Epidermal melanocyte (primary cell): ENCODE measurements at regions not wholly inside any gene's neighbourhood (a gene's known extent, or its start where the extent isn't known, plus 50 kb on each side); places are given as distances from the start of the nearest gene placed in this dataset.
"Not testable (repeated sequence)": the region's sequence is repeated elsewhere in the genome, so short reads cannot be mapped to it uniquely, and the experiment has no call there.

ENCODE experiments used
- DNase-seq: peaks from one replicate; pipeline ENCODE4 v3.0.0; 2011; ENCODE audit warnings: low spot score; ENCODE audit not compliant: insufficient read length

- DNase-seq = no peak
Measured at GRCh38 chr4:159925770-159926169, 822.9 kb downstream of the RAPGEF2 start.

DNA sequence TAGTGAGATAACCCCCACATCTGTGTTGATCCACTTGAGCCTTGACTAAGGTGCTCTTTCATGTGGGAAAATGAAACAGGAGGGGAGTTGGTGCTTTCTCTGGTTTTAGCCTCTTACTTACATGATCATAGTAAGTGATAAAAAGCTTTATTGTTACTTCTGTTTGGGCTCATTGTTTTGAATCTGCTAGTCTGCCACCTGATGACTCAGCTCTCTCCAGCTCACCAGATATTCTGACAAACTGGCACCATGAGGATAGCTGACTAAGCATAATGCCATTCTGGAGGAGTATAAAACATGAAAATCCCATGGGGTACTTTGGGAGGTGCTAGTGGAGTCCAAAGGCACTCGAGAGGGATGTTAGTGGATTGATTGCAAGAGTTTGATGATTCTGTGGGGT lies 824.0 kb downstream of the RAPGEF2 start:
- DNase-seq = no peak

DNA sequence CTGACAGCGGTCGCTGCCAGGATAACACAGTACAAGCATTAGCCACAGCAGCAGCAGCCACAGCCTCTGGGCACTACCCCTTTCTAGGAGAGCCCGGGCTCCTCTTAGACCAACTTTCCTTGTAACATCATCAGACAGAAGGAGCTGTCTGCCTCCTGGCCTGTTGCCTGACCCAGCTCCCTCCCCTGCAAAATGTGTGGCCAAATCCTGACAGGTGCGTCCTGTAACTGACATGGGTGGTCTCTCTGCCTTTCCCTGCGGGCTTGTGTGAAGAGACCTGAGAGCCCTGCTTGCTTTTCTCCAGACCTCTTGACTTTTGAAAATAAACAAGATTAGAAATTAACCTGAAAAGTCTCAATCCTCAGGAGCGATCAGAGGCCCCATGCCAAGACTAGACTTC lies 824.9 kb downstream of the RAPGEF2 start:
- no peak for DNase-seq

DNA sequence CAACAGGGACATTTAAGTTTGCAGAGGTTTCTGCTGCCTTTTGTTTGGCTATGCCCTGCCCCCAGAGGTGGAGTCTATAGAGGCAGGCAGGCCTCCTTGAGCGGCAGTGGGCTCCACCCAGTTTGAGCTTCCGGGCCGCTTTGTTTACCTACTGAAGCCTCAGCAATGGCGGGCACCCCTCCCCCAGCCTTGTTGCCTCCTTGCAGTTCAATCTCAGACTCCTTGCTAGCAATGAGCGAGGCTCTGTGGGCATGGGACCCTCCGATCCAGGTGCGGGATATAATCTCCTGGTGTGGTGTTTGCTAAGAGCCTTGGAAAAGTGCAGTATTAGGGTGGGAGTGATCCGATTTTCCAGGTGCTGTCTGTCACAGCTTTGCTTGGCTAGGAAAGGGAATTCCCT lies 831.7 kb downstream of the RAPGEF2 start:
- not testable (repeated sequence) for DNase-seq

DNA sequence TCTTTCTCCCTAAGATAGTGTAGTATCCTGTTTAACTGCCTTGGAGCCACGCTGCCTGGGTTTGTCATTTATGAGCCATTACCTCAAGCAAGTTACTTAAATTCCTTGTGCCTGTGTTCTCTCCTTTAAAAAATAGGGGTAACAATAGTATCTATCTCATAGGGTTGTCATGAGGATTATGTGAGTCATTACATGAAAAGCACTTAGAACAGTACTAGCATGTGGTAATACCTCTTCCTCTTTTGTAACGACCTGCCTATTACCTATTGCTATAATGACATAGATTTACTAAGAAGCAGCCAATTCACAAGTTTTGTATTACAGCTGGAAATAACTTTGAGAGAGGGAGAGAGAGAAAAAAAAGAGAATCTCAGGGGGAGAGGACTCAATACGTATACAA lies 834.7 kb downstream of the RAPGEF2 start:
- DNase-seq = no peak

- DNase-seq = not testable (repeated sequence)
Measured at GRCh38 chr4:159939681-159940080, 836.8 kb downstream of the RAPGEF2 start.

- no peak for DNase-seq
Measured at GRCh38 chr4:159941076-159941475, 838.2 kb downstream of the RAPGEF2 start.

GRCh38 chr4:159944477-159944876 lies 841.6 kb downstream of the RAPGEF2 start:
- no peak for DNase-seq

GRCh38 chr4:159946983-159947615 lies 844.2 kb downstream of the RAPGEF2 start:
- DNase-seq = peak; percentile 33

DNA sequence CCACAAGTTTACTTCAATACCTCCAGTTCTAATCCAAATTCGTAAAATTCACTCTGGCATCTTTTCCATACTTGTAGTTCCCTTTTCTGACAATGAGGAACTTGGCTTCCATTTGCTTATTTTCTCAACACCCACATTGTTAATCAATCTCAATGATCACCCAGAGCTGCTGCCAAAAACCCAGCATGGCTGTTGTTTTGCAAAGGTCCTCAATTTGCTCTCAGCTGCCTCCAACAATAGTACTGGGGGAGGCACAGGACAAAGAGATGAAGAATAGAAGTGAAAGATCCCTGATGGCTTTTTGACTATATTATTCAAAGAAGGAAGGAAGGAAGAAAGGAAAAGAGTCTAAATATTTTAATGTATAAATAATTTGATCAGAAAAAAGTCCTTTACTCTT lies 847.8 kb downstream of the RAPGEF2 start:
- DNase-seq = no peak

- DNase-seq = no peak
Measured at GRCh38 chr4:159966746-159967145, 863.9 kb downstream of the RAPGEF2 start.

DNA sequence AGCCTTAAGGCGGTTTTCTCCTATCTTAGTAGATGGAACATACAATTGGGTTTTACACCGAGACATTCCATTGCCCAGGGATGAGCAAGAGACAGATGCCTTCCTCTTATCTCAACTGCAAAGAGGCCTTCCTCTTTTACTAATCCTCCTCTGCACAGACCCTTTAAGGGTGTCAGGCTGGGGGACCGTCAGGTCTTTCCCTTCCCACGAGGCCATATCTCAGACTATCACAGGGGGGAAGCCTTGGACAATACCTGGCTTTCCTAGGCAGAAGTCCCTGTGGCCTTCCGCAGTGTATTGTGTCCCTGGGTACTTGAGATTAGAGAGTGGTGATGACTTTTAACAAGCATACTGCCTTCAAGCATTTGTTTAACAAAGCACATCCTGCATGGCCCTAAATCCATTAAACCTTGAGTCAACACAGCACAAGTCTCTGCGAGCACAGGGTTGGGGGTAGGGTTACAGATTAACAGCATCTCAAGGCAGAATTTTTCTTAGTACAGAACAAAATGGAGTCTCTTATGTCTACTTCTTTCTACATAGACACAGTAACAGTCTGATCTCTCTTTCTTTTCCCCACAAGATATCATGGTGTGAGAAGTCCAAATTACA lies 874.1 kb downstream of the RAPGEF2 start:
- not testable (repeated sequence) for DNase-seq

GRCh38 chr4:159977907-159978617 lies 875.2 kb downstream of the RAPGEF2 start:
- DNase-seq = no peak

DNA sequence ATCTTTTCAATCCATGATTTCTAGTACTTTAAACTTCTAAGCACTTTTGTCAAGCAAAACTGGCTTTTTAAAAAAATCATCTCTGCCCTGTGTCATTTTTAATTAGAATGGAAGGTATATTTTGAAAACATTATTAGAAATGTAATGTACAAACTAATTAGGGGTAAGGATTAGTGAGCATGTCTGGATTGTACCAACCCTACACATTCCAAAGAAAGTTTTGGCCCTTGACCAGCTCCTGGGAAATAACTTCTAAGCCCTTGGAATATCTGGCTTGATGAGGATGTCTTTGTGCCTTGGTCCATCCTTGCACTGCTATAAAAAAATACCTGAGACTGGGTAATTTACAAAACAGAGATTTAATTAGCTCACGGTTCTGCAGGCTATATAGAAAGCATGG lies 876.5 kb downstream of the RAPGEF2 start:
- no peak for DNase-seq

DNA sequence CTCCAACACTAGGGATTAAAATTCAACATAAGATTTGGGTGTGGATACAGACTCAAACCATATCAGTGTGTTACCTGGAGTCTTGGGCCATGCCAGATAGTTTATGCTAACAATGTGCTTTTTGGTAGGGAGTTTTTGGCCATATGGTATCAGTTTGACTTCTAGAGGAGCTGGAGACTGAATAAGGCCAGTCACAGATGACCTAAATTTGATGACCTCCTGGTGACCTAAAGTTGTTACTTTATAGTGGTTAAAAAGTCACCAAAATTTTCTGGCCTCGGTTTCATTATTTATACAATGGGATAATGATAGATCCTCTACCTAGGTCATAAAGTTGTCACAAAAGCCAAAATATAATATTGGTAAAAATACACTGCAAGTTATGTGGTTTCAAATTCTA lies 877.1 kb downstream of the RAPGEF2 start:
- DNase-seq = no peak

GRCh38 chr4:159980826-159981468 lies 878.1 kb downstream of the RAPGEF2 start:
- DNase-seq = no peak

DNA sequence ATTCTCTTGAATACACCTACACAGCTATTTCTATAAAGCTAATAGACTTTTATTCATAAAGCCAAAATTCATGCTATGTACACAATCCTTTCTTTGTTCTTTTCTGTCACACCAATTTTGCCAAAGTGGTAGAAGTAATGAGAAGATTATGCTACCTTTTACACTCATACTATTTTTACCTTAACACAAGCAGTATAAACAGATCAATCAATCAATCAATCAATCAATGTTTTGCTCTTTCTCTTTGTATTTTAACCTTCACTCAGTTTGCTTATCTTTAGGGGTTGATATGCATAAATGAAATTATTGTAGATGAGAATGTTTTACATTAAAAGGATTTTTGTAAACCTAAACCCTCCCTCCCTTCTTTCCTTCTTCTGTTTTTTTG lies 878.6 kb downstream of the RAPGEF2 start:
- DNase-seq = no peak

DNA sequence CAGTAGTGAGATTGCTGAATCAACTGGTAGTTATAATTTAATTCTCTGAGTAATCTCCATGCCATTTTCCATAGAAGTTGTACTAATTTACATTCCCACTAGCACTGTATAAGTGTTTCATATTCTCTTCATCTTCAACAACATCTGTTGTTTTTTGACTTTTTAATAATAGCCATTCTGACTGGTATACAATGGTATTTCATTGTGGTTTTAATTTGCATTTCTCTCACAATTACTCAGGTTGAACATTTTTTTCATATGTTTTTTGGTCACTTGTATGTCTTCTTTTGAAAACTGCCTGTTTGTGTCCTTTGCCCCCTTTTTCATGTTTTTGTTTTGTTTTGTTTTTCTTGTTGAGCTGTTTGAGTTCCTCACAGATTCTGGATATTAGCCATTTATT lies 880.2 kb downstream of the RAPGEF2 start:
- no peak for DNase-seq

DNA sequence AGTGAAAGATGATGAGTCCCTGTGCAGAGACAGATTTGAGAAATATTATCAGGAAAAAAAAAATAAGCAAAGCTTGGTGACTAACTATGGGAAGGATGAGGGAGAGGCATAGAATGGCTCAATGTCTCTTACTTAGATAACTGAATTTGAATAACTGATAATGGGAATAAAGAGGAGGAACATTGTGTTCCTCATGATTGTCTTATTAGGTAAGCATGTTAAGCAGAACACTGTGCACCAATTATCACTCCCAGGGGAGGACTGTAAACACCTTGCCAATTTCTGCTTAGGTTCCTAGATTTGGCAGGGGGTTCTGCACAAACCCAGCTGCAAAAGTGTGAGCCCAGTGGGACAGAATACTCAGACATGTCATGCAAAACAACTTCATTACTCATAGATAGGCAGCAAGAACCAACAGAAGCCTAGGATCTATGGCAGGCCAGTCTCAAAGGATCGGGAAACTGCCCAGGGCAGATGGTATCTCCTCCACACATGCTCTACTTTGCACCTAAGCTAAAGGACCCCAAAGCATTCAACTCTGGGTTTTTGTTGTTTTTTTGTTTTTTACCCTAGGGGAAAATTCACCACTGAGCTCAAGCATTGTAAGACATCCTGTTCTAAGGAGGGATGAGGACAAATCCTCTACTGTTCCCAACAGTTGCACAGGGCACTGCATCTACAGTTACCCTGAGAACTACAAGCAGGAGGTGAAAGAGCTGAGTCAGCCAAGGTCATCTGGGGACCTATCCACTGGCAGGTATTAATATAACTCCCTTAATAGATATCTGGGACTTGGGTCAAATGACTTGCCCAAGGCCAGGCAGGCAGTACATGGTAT lies 907.0 kb downstream of the RAPGEF2 start:
- no peak for DNase-seq

DNA sequence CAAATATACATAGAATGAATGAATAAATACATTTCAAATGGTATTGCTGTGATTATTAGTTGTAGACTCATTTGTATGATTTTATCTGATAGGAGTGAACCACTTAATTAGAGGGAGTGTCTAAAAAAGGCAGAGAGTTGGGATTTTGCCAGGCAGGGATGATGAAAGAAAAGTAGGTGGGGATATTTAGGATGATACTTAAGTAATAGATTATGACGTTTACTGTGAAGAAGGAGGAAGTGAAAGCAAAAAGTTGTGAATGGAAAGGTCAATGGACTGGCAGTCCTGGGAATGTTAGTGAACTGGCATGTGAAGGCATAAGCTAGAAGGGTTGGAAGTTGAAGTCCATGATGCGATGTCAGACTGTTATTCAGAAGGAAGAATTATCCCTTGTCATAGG lies 917.1 kb downstream of the RAPGEF2 start:
- DNase-seq = no peak

GRCh38 chr4:160020804-160021203 lies 917.9 kb downstream of the RAPGEF2 start:
- no peak for DNase-seq
